HG02759 (cell line): ENCODE measurements at regions not wholly inside any gene's neighbourhood (a gene's known extent, or its start where the extent isn't known, plus 50 kb on each side); places are given as distances from the start of the nearest gene placed in this dataset.
"Not testable (repeated sequence)": the region's sequence is repeated elsewhere in the genome, so short reads cannot be mapped to it uniquely, and the experiment has no call there.

Source experiments
- ATAC-seq: cut with Tn5 transposase; IDR thresholded peaks from one replicate; pipeline ENCODE4 v1.9.1; 2021; ENCODE audit warnings: mild to moderate bottlenecking, moderate library complexity; ENCODE audit not compliant: unreplicated experiment

GRCh38 chr3:75312469-75312868 is 351.7 kb upstream of the FRG2C start:
- ATAC-seq, result not testable (repeated sequence)

GRCh38 chr3:75319776-75320175 is 344.4 kb upstream of the FRG2C start:
- ATAC-seq, result not testable (repeated sequence)

GRCh38 chr3:75320369-75320768 is 343.8 kb upstream of the FRG2C start:
- ATAC-seq, result no peak

- ATAC-seq, result no peak
Measured at GRCh38 chr3:75321060-75321459, 343.1 kb upstream of the FRG2C start.

GRCh38 chr3:75323936-75324335 is 340.2 kb upstream of the FRG2C start:
- ATAC-seq, result not testable (repeated sequence)

GRCh38 chr3:75325716-75326115 is 338.4 kb upstream of the FRG2C start:
- no peak for ATAC-seq

GRCh38 chr3:75327453-75327852 is 336.7 kb upstream of the FRG2C start:
- no peak for ATAC-seq

- no peak for ATAC-seq
Measured at GRCh38 chr3:75329476-75330097, 334.5 kb upstream of the FRG2C start.

GRCh38 chr3:75330446-75330845 is 333.7 kb upstream of the FRG2C start:
- ATAC-seq, result not testable (repeated sequence)

- not testable (repeated sequence) for ATAC-seq
Measured at GRCh38 chr3:75332090-75332489, 332.0 kb upstream of the FRG2C start.

GRCh38 chr3:75332794-75333193 is 331.3 kb upstream of the FRG2C start:
- no peak for ATAC-seq

- ATAC-seq, result no peak
Measured at GRCh38 chr3:75334299-75334698, 329.8 kb upstream of the FRG2C start.

GRCh38 chr3:75337226-75337900 is 326.8 kb upstream of the FRG2C start:
- no peak for ATAC-seq

GRCh38 chr3:75338342-75338741 is 325.8 kb upstream of the FRG2C start:
- ATAC-seq, result no peak

- no peak for ATAC-seq
Measured at GRCh38 chr3:75341324-75342067, 322.6 kb upstream of the FRG2C start.

- no peak for ATAC-seq
Measured at GRCh38 chr3:75342425-75342824, 321.7 kb upstream of the FRG2C start.

GRCh38 chr3:75350536-75350935 is 313.6 kb upstream of the FRG2C start:
- ATAC-seq, result not testable (repeated sequence)

- ATAC-seq, result not testable (repeated sequence)
Measured at GRCh38 chr3:75362086-75362784, 301.9 kb upstream of the FRG2C start.

- not testable (repeated sequence) for ATAC-seq
Measured at GRCh38 chr3:75372964-75373363, 291.2 kb upstream of the FRG2C start.

GRCh38 chr3:75379840-75380239 is 284.3 kb upstream of the FRG2C start:
- not testable (repeated sequence) for ATAC-seq

- no peak for ATAC-seq
Measured at GRCh38 chr3:75380276-75380771, 283.8 kb upstream of the FRG2C start.
